ENCODE measurements at regions not wholly inside any gene's neighbourhood (a gene's known extent, or its start where the extent isn't known, plus 50 kb on each side); places are given as distances from the start of the nearest gene placed in this dataset.
"Not testable (repeated sequence)": the region's sequence is repeated elsewhere in the genome, so short reads cannot be mapped to it uniquely, and the experiment has no call there.

DNA sequence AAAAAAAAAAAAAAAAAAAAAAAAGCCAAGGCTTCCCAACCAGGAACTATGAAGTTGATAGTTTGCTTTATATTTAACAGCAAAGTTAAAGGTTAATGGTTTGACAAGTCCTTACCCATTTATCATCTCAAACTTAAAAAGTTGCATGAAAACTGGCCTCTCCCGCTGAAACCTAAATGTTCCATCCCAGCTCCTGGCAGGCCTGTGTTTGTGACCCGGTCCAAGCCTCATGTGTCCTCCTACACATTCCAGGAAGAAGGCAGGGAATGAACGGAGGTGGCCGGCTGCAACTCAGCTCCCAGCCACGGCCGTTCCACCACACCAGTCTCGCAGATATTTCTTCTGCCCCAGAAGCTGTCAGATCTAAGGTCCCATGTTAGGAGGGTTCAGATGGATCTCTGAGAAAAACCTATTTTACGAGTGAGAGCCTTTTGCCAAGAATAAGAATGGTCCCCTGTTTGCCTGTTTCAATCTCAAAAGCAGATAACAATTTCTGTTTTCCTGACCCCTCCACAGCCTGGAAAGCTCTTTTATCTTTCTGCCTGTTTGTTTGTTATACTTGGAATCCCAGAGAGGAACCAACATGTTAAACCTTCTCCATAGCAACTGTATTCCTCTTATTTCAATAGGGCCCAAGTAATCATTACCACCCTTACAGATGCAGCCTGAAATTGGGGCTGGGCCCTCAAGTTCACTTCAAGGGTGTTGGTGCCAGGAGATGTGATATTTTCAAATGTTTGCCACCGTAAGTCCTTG is 56.5 kb downstream of the KCTD12 start:
- no peak for DNase-seq

DNA sequence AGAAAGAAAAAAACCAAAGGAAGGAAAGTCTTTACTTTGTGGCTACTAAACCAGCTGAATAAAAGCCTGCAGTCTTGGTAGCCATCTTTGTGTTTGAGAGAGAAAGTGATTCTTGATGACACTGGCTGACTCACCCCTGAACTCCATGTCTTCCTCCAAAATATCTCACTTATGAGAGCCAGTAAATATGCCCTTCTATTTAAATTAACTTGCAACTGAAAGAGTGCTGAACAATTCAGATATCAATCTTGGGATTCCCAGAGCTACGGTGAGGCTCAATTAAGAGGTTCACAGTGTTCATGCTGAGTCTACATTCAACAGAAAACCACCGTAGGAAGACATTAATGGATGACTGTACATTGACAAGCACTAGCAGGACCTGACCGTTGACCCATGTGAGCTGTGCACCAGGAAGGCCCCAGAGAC is 57.9 kb downstream of the KCTD12 start:
- peak; percentile 12 for DNase-seq

DNA sequence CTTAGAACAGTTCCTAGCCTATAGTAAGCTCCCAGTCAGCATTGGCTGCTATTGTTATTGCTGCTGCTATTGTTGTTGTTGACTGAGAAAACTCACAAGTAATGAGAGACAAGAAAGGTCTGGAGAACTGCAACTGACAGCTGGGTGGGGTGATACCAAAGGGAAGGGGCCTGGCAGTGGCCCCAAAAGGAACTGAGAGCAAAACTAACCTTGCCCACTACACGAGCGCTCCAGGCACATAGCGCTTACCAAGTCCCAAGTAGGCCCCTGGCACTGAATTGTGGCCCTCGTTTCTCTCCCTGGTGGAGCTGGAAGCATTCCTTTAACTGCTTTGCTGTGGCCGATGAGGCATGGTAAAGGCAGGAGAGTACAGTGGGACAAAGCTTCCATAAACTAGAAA is 59.7 kb downstream of the KCTD12 start:
- DNase-seq, result no peak

DNA sequence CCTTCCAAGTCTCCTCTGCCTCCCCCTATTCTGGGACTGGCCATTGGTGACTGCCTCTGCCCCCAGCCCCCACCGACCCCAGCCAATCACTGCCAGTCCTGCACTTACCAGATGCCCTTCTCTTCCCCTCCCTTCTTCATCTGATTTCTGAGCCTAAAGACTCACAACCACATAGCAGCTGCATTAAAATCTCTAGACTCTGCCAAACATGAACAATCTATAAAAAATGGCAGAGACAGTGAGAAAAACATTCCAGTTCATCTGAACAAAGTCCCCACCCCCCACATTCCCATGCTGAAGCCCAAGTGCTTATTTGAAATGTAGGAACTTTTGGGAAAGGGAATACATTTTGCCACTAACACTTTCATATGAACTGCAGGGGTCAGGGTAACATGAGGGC is 60.8 kb downstream of the KCTD12 start:
- DNase-seq, result no peak

DNA sequence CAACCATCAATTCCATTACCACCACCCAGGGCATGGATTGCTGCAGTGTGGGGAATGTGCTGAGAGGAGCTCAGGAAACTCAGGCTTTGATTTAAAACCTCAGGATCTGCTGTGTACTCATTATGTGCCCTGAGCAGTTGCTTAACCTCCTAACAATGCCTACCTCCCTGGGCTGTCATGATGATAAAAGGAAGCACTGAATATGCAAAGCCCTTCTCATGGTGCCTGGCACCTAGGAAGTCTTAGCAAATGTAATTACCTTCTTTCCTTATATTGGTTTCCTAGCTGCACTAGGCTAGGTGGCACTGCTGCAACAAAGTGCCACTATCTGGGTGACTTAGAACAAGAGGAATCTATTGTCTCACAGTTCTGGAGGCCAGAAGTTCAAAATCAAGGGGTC is 62.2 kb downstream of the KCTD12 start:
- DNase-seq, result no peak

DNA sequence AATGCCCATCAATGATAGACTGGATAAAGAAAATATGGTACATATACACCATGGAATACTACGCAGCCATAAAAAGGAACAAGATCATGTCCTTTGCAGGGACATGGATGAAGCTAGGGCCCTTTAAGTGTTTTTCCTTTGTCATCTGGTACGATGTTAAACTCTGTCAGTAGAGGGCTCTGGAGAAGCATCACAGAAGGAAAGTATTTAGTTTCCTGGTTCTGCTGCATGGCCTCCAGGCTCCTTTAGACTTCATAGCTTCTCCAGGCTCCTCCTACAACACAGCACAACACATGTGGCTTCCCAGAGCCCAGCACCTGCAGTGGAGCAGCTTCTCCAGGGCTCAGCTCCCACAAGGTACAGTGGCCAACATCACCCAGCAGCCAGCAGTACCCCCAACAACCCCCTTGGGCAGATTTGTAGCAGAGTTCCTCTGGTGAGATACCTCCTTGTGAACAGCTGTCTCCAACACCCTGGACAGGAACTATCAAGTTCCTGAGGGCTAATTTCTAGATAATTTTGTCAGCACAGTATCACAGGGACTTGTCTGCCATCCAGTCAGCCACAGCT is 63.4 kb downstream of the KCTD12 start:
- DNase-seq, result peak; percentile 18

DNA sequence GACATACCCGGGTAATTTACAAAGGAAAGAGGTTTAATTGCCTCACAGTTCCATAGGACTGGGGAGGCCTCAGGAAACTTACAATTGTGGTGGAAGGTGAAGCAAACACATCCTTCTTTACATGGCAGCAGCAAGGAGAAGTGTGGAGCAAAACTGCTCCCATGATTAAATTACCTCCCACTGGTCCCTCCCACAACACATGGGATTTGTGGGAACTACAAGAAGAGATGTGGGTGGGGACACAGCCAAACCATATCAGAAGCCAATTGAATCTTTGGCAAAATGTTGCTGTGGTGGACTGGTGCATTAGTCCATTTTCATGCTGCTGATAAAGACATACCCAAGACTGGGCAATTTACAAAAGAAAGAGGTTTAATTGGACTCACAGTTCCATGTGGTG is 65.0 kb downstream of the KCTD12 start:
- DNase-seq, result not testable (repeated sequence)

DNA sequence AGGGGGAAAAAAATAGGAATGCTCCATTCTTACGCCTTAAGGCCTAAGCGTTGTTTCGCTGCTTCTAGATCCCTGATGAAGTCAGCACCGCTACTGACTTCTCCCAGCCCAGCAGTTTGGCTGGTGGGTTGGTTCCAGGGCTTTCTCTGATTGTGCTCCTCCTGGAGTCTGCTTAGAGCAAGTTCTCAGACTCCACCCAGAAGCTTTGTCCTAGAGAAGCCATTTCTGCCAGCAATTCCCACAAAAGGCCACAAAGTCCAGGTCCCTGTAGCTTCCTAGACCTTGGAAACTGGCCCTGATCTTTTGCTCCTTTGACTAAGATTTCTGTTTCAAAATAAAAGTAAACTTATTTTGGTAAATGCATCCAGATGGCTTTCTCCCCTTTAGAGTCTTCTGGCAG is 65.4 kb downstream of the KCTD12 start:
- DNase-seq, result no peak

DNA sequence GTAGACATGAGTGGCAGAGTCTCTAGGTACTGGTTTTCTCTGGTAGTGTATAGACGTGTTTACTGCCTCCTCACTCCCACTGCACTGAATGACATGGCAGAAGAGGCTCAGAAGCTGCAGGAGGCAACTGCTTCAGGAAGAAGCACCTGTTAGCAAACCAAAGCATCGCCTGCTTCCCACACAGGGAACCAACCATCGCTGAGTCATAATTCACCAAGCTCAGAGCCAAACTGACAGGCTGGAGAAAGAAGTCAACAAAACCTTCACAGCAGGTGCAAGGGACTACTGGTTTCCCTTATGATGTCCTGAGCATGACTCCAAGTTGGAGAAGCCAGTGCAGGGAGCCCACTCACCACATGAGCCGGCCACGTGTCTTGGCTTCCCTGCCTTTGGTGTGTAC is 69.8 kb downstream of the KCTD12 start:
- DNase-seq, result peak; percentile 6

DNA sequence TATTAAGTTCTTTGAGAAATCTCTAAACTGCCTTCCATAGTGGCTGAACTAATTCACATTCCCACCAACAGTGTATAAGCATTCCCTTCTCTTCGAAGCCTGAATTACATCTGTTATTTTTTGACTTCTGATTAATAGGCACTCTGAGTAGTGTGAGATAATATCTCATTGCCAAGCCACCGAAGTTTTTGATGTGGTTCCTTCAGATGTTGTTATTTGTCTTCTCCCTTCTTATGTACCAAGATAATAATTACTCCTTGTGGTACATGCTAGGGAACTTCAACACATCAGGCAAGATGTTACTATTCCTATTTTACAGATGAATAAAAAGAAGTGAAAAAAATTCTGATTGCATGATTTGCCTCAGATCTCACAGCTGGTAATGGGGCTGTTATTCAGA is 70.9 kb downstream of the KCTD12 start:
- no peak for DNase-seq

DNA sequence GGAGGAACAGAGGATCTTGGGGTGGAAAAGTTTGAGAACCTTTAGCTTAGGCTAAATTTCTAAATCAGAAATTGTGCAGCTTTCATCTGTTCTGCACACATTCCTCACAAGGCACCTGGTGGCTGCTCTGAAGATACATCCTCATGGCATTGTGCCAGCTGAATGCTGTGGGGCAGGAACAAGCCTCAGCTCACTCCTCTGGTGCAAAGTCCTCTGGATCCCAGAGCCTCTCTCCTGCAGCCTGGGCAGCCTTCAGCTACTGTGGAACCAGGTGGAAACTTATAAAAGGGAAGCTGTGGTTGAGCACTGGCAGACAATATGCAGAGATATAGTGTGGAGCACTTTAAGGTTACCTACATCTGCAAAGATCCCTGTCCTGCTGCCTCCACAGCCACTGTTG is 72.3 kb downstream of the KCTD12 start:
- no peak for DNase-seq

DNA sequence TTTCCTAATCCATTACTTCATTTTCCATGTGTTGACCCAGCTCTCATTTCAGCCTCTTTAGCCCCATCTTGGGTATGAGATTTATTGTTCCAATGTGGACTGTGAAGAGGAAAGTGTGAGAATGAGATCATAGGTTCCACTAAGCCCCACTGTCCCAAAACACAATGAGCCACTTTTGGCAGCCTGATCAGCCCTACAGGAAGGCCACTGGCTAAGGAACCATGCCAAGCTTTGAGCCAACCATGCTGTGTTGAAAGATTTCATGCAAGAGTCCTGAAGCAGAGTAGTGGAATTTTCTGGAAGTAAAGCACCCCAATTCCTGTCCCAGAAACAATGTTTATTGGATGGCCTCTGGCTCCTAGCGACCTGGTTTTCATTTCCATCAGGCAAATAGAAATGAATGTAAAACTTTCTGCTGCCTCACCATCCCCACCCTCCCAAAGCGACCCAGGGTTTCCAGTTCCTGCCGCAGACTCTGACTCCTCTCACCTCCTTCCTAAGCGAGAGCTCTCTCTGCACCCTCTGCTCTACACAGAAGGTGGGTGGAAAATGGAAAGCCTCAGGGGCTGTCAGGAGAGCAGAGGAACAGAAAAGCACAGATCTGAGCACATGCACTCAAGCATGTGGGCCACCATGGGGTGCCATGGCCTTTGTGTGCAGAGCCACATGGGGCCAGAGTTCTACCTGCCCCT is 73.1 kb downstream of the KCTD12 start:
- no peak for DNase-seq

DNA sequence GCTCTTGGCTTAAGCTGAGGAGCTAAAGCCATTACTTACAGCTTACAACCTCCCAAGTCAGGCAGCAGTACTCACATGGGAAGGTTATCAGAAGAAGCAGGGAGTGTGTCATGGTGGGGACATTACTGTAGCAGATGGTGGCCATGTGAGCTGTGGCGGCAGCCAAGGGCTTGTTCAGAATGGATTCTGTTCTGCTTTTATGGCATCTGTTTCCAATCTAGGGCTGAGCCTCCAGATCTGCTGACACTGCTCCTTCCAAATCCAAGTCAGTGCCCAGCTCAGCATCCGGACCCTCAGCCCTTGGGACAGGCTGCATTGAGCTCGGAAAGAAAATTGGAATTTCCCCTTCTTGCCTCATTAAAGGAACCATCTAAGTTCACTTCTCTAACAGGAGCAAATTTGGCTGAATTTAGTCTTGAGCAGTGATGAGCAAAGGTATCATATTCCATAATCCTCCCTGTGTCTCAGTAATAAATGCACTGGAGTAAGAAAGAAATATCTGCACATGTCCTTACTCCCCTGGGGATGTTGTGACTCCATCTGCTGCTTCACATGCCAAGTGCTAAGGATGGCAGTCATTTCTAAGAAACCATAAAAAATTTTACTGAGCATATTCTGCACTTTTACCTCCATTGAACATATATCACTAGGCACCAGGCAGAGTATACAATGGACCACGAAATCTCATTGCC is 73.9 kb downstream of the KCTD12 start:
- no peak for DNase-seq

DNA sequence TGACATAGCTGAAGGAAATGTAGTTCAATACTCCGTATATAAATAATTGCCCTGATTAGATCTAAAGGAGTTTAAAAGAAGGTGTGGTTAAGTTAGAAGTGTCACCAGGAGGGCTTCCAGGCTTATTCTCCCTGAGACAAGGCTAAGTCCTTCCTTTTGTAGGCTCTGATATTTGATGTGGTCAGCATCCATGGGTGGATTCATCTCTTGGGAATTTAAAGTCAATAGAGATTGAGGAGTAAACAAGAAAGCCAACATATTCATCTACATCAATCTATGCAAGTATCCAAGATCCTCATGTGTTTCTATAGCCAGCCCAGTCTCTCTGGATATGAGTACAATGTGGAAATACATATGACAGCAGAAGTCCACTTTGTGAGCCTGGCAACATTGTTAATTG is 76.8 kb downstream of the KCTD12 start:
- DNase-seq, result no peak

DNA sequence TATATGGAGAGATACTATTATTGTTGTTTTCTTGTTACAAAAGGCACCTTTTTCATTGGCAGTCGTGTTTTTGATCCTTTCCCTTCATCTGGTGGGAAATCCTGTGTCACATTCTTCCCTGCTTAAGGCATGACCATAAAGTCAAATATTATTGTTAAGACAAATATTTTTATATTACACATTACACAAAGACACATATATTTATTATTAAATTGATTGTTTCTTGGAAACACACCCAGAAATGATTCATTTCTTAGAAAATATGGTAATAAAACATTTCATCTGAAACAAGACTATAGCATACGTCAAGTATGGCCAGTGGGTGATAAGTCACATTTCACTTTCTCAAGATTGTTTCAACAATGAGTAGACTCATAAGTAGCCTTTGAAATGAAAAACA is 77.3 kb downstream of the KCTD12 start:
- no peak for DNase-seq

DNA sequence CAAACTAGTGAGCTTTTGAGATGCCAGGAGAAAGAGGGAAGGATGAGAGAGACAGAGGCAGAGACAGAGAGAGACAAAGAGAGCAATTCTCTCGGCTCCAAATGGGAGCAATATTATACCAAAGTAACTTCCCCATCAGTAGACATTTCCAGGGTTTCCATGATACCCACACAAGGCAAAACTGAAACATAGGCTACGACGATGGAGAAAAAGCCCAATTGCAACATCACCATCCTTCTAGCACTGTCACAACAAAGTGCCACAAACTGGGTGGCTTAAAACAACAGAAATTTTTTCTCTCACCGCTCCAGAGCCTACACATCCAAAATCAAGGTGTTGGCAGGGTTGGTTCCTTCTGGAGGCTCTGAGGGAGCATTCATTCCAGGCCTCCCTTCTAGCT is 81.4 kb downstream of the KCTD12 start:
- no peak for DNase-seq

DNA sequence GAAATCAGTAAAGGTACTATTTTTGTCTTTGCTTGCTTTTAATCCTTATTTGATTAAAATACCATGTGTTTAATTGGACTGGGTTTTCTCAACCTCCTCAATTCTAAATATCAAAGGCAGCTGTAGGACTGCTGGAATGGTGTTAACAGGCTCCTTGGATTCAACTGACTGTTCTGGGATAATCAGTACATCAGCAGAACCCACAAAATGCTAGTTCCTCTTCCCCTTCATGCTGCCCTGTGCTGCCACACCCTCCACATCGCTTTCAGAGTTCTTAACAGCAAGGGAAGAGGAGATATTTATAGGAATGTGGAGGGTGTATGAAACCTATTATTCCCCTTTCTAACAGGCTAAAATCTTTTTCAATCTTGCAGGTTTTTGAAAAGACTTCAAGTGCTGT is 82.4 kb downstream of the KCTD12 start:
- no peak for DNase-seq

DNA sequence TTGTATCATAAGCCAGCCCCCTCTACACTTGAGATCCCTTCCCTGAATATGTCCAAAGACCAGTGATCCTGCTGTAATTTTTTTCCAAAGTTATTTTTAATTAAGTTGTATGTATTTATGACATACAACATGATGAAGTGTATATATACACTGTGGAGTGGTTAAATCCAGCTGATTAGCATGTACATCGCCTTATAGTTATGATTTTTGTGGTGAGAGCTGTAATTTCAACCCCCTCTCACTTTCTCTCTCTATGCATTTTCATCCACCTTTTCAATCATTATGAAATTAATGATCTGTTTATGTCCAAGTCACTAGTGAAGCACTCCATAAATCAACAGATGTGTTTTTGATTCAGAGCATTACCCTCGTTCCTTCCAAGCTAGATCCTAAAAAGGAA is 85.3 kb downstream of the KCTD12 start:
- DNase-seq, result no peak

DNA sequence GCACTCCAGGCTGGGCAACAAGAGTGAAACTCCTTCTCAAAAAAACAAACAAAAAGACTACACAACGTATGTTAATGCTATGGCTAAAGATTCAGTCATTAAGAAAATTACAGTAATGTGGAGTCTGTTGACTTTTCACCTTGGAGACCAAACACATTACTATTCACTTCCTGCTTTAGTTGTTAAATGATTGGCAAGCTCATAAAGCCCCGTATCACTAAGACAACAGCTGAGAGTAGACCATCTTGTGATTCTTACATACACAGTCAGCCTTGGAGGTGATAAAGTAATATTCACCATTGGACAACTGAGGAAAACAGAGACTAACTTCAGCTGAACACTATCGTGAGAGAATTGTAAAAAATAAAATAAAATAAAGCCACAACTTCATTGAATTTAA is 86.5 kb downstream of the KCTD12 start:
- DNase-seq, result no peak

DNA sequence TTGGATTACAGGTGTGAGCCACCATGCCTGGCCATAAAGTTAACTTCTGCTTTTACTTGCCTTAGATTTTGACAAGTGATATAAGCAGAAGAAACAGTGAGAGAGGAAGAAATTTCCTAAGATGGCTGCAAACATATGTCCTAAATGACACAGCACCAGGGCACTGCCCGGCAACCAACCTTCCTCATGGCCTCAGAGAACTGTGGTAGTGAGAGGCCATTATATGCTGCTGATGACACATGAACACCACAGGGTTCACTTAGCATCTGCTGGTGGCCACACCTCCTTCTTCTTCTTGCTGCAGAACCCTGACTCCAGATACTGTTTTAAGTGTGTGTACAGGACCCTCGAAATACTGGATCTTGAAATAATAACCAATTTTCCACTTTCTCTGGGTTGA is 88.2 kb downstream of the KCTD12 start:
- no peak for DNase-seq

DNA sequence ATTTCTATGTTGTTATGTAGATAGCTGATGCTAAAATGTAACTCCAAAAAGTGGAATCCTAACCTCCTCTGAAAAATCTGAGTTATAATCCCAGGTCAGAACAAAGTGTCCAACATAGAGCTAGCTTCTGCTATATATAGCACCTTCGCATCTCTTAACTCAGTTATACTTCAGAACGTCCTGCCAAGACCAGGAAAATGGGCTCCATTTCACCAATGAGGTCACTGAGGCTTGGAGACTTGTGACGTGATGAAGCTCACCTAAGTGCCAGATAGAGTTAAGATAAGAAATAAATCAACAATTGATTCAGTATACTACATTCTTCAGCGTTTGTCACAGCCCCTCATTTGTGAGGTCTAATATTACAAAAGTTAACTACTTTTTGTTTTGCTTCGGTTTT is 88.8 kb downstream of the KCTD12 start:
- DNase-seq, result no peak

DNA sequence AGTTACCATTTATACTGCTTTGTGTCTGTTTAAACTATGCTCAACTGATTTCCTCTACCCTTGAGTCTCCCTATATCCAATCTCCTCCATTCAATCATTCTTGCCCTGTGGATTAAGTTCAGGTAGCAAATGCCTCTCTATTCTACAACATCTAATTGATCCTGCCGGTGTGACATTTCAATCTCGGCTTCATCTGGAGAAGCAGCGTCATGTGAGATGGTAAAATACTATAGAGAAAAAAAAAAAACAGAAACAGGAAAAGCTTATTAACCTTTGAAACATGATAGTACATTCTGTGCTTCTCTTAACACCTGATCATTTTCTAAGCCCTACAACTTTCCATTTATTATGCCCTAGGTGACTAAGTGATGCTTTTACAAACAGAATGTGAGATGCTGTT is 89.4 kb downstream of the KCTD12 start:
- no peak for DNase-seq

DNA sequence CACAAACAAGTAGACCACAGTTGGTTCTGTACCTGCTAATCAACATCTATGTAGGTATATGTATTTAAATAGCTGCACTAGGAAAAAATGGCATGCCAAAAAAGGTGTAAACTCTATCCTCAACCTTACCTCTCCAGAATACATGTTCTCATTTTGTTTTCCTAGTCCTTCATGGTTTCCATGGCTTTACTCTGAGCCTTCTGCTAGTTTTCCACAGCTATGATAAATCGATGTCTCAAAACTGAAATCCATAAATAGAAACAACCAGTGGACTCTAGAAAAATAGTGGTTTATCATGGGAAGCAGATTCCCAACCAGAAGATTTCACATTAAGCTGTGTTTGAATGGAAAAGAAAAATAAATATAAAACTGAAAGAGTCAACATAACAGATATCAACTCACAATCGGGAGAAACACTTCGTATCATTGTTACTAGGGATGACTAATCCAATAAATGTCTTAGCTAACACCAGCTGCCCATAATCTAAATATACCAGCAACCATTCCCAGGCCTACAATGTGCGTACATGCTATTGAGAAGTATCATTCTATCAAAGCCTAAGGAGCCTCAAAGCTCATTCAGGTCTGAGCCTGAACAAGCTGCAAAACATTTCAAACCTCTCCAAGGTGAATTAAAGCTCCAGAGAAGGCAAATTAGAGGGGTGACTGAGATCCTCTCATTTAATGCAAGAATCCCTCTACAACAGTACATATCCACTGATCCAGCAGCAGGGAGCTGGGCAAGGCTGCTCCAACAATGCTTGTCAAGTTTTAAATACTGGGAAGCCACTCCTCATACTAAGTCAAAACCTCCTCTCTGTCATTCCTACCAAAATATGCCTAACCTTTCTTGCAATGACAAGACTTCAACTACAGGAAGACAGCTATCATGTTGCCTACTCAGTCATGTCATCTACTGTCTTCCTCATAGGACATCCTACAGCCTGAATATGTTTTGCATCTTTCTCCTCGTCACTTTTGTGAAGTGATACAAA is 90.2 kb downstream of the KCTD12 start:
- DNase-seq, result no peak
